Sigmoid colon (tissue), 6 donors: ENCODE measurements at regions not wholly inside any gene's neighbourhood (a gene's known extent, or its start where the extent isn't known, plus 50 kb on each side); places are given as distances from the start of the nearest gene placed in this dataset.

Experiments used
- DNase-seq: peaks from one replicate; pipeline ENCODE4 v3.0.0-alpha.2; 2019
- H3K27ac ChIP-seq, 4 donors: fragments of 200-600 bp; sonication (generic); one replicate each; pipeline ENCODE4 v1.5.1; 2016 to 2019; ENCODE audit warnings: mild to moderate bottlenecking in 1 of 4
- H3K27me3 ChIP-seq, 3 donors: fragments of 200-600 bp; sonication (generic); one replicate each; pipeline ENCODE4 v1.5.1; 2019; ENCODE audit warnings: mild to moderate bottlenecking in 1 of 3
- H3K36me3 ChIP-seq, 4 donors: fragments of 200-600 bp; sonication (generic); one replicate each; pipeline ENCODE4 v1.5.1; 2016 to 2019
- H3K4me1 ChIP-seq, 4 donors: fragments of 200-600 bp; sonication (generic); one replicate each; pipeline ENCODE4 v1.5.1; 2017 to 2019
- H3K4me3 ChIP-seq, 4 donors: fragments of 200-600 bp; sonication (generic); one replicate each; pipeline ENCODE4 v1.5.1; 2017 to 2019; ENCODE audit warnings: mild to moderate bottlenecking in 2 of 4, moderate library complexity in 1 of 4
- H3K9me3 ChIP-seq, 4 donors: fragments of 200-600 bp in 3 of 4; sonication (generic) in 3 of 4; one replicate each; pipeline versions ENCODE4 v1.5.1 to v1.6.1; 2013 to 2019
- EP300 ChIP-seq, 4 donors: sonication (generic); formaldehyde crosslinking; IDR thresholded peaks; one replicate each; pipeline ENCODE4 v1.6.1; 2017; ENCODE audit warnings: antibody characterized with exemption in 4 of 4
- POLR2A ChIP-seq, 2 donors: fragments of 450-650 bp; IDR thresholded peaks; one replicate each; pipeline ENCODE4 v1.6.1; 2016; ENCODE audit warnings: antibody characterized with exemption in 2 of 2, mild to moderate bottlenecking in 2 of 2, moderate library complexity in 2 of 2
- POLR2AphosphoS5 ChIP-seq, 4 donors: sonication (generic); formaldehyde crosslinking; IDR thresholded peaks; one replicate each; pipeline ENCODE4 v1.6.1; 2017; ENCODE audit warnings: antibody characterized with exemption in 4 of 4
- WGBS, 2 donors: extraction: QIAGEN DNeasy Blood & Tissue Kit; methylation state at CpG; one replicate each; pipeline ENCODE4 v1.1.7; 2013; 5-methylcytosine and 5-hydroxymethylcytosine counted together
- intact Hi-C: fragments of 100-400 bp; cut with DNase I; formaldehyde crosslinking; loops from one replicate; pipeline ENCODE4 v1.15.1; 2023
- TF ChIP-seq, protein P1 (sequence below), 4 experiments: fragments of 450-650 bp in 3 of 4; fragments of 200-600 bp in 1 of 4; IDR thresholded peaks; one replicate each; pipeline ENCODE4 v1.5.1; 2016 to 2019; ENCODE audit warnings: antibody characterized with exemption in 4 of 4, mild to moderate bottlenecking in 3 of 4, moderate library complexity in 2 of 4
- donor health status: healthy with polysubstance abuse.
- donor health status: healthy.

DNA sequence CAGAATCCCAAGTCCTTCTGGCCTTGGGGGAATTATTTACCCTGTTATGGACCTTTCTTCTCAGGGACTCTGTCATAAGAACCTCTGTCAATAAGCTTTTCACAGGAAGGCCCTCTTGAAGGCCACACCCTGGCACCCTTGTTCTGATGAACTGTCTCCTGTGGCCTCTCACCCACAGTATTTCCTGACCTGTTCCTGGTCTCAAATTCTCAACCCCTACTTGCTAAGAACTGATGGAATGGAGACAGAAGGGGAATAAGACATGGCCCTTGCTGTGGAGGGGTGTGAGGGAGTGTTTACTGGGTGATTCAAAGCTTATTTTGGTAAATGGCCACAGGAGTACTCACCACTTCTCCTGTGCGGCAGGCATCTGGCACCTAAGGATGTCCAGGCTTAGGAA lies 1082.9 kb downstream of the BCL11B start:
- intact Hi-C loops, result no loop called here
- Histone ChIP-seq H3K9me3 (no peaks in the 10 kb centered on the region), H3K4me3 (no peak overlapping the region), H3K4me1 (no peaks in the 10 kb centered on the region), H3K27ac (no peak overlapping the region), H3K36me3 (no peaks in the 10 kb centered on the region), H3K27me3 (no peaks in the 10 kb centered on the region)
- DNase-seq, result no peak
- 79 to 93% methylated on average over 1 of the region's 1 CpG for WGBS, 2 donors
- no peak for TF ChIP-seq POLR2AphosphoS5 (IDR thresholded peaks at IDR 0.05)
- TF ChIP-seq, protein P1, sequence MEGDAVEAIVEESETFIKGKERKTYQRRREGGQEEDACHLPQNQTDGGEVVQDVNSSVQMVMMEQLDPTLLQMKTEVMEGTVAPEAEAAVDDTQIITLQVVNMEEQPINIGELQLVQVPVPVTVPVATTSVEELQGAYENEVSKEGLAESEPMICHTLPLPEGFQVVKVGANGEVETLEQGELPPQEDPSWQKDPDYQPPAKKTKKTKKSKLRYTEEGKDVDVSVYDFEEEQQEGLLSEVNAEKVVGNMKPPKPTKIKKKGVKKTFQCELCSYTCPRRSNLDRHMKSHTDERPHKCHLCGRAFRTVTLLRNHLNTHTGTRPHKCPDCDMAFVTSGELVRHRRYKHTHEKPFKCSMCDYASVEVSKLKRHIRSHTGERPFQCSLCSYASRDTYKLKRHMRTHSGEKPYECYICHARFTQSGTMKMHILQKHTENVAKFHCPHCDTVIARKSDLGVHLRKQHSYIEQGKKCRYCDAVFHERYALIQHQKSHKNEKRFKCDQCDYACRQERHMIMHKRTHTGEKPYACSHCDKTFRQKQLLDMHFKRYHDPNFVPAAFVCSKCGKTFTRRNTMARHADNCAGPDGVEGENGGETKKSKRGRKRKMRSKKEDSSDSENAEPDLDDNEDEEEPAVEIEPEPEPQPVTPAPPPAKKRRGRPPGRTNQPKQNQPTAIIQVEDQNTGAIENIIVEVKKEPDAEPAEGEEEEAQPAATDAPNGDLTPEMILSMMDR (IDR thresholded peaks at IDR 0.05), result no peak
- no peak for TF ChIP-seq EP300 (IDR thresholded peaks at IDR 0.05)
- no peak for TF ChIP-seq POLR2A (IDR thresholded peaks at IDR 0.05)

- no peaks in the 10 kb centered on the region for H3K36me3 ChIP-seq
- intact Hi-C loops, result no loop called here
- H3K27me3 ChIP-seq, result no peaks in the 10 kb centered on the region
- no peak for DNase-seq
- no peak for TF ChIP-seq EP300 (IDR thresholded peaks at IDR 0.05)
- no peak for TF ChIP-seq POLR2A (IDR thresholded peaks at IDR 0.05)
- no peak for TF ChIP-seq POLR2AphosphoS5 (IDR thresholded peaks at IDR 0.05)
- TF ChIP-seq, protein P1 (IDR thresholded peaks at IDR 0.05), result no peak
- H3K9me3 ChIP-seq, result no peaks in the 10 kb centered on the region
- no peaks in the 10 kb centered on the region for H3K4me1 ChIP-seq
- H3K27ac ChIP-seq, result no peak overlapping the region
- H3K4me3 ChIP-seq, result no peak overlapping the region
- WGBS, 2 donors, result 75 to 79% methylated on average over 9 of the region's 9 CpGs
Observed at GRCh38 chr14:98189511-98189910, 1082.5 kb downstream of the BCL11B start.

GRCh38 chr14:98189944-98190343 lies 1082.1 kb downstream of the BCL11B start:
- H3K4me3 ChIP-seq, result no peak overlapping the region
- H3K27ac ChIP-seq, result no peak overlapping the region
- TF ChIP-seq EP300 (IDR thresholded peaks at IDR 0.05) (no peak), POLR2AphosphoS5 (IDR thresholded peaks at IDR 0.05) (no peak), POLR2A (IDR thresholded peaks at IDR 0.05) (no peak)
- TF ChIP-seq, protein P1 (IDR thresholded peaks at IDR 0.05), result no peak
- H3K9me3 ChIP-seq, result no peaks in the 10 kb centered on the region
- 69 to 92% methylated on average over 1 of the region's 1 CpG for WGBS, 2 donors
- no peaks in the 10 kb centered on the region for H3K4me1 ChIP-seq
- H3K36me3 ChIP-seq, result no peaks in the 10 kb centered on the region
- DNase-seq, result no peak
- intact Hi-C loops, result no loop called here
- H3K27me3 ChIP-seq, result no peaks in the 10 kb centered on the region

GRCh38 chr14:98192946-98193345 lies 1079.1 kb downstream of the BCL11B start:
- H3K36me3 ChIP-seq, result no peaks in the 10 kb centered on the region
- no peak overlapping the region for H3K4me3 ChIP-seq
- 88 to 91% methylated on average over 2 of the region's 2 CpGs for WGBS, 2 donors
- H3K27me3 ChIP-seq, result no peaks in the 10 kb centered on the region
- no peak for DNase-seq
- no peaks in the 10 kb centered on the region for H3K4me1 ChIP-seq
- intact Hi-C loops, result no loop called here
- H3K9me3 ChIP-seq, result no peaks in the 10 kb centered on the region
- no peak overlapping the region for H3K27ac ChIP-seq
- TF ChIP-seq POLR2AphosphoS5 (IDR thresholded peaks at IDR 0.05) (no peak), EP300 (IDR thresholded peaks at IDR 0.05) (no peak), POLR2A (IDR thresholded peaks at IDR 0.05) (no peak)
- TF ChIP-seq, protein P1 (IDR thresholded peaks at IDR 0.05), result no peak

DNA sequence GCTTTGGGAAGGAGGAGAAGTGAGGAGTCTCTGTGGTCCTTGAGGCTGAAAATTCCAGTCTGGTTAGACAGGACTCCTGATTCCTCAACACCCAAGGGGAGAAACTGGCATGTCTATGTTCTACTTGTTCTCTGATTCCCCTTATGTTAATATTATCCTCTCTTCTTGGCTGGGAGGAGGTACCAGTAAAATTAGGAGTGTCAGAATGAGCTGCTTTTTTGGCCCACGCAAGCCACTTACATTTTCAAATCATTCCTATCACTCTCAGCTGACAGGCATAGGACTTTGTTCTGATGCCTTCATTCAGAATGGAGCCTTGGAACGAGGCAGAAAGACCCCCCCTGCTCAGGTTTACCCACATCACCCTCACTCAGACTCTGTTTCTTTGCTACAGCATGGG lies 1077.2 kb downstream of the BCL11B start:
- TF ChIP-seq EP300 (IDR thresholded peaks at IDR 0.05) (no peak), POLR2AphosphoS5 (IDR thresholded peaks at IDR 0.05) (no peak), POLR2A (IDR thresholded peaks at IDR 0.05) (no peak)
- TF ChIP-seq, protein P1 (IDR thresholded peaks at IDR 0.05), result no peak
- H3K27ac ChIP-seq, result no peak overlapping the region
- H3K4me3 ChIP-seq, result no peak overlapping the region
- DNase-seq, result no peak
- 50 to 63% methylated on average over 2 of the region's 2 CpGs for WGBS, 2 donors
- no peaks in the 10 kb centered on the region for H3K36me3 ChIP-seq
- no peaks in the 10 kb centered on the region for H3K27me3 ChIP-seq
- H3K9me3 ChIP-seq, result no peaks in the 10 kb centered on the region
- no peaks in the 10 kb centered on the region for H3K4me1 ChIP-seq
- intact Hi-C loops, result no loop called here
